ENCODE measurements at regions not wholly inside any gene's neighbourhood (a gene's known extent, or its start where the extent isn't known, plus 50 kb on each side); places are given as distances from the start of the nearest gene placed in this dataset.

DNA sequence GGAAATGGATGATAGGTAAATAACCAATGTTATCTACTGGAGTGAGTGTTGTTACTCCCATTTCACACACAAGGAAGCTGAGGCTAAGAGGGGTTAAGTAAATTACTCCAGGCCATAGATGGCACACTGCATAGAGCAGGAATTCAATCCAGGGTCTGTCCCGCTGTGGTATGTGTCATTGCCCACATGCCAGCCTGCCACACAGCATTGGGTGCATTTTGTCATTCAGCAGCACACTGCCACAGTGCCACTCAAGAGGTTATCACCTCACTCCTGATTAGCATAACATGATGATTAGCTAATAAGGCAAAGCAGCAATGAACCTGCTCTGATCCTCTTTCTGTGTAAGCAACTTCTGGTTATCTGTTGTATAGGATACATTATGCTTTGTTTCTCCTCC lies 157.4 kb upstream of the CTNNB1 start:
- DNase-seq (ENCODE audit: low spot score) = no peak

DNA sequence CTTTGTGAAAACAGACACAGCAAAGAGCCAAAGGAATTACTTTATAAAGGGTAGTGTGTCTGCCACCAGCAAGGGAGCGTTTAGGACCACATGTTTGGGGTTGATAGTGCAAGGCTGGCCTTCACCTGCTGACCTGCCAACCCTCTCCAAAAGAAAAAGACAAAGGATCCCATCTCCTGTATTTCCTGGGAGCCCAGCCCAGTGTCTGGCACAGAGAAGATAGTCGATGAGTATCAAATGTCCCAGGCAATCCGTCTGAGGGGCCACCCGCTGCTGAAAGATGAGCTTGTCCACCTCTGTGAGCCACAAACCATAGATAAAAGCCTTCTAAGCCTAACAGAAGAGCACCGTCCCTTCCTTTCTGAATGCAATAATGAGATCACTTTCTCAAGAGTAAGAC lies 154.8 kb upstream of the CTNNB1 start:
- DNase-seq (ENCODE audit: low spot score) = no peak

DNA sequence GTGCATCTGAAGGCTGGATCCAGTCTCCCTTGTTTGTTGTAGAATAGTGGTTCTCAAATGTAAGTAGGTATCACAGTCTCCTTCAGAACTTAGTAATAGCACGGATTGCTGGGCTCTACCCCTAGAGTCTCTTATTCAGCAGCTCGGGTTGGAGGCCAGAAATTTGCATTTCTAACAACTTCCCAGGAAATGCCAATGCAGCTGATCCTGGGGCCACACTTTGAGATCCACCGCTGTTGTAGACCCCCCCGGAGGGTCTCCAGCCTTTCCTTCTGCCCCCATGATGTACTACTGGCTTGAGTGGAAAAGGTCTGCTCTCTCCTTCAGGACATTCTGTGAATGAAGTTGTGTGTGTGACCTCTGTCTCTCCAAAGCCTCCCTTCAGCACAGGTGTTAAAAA lies 153.8 kb upstream of the CTNNB1 start:
- no peak for DNase-seq (ENCODE audit: low spot score)

DNA sequence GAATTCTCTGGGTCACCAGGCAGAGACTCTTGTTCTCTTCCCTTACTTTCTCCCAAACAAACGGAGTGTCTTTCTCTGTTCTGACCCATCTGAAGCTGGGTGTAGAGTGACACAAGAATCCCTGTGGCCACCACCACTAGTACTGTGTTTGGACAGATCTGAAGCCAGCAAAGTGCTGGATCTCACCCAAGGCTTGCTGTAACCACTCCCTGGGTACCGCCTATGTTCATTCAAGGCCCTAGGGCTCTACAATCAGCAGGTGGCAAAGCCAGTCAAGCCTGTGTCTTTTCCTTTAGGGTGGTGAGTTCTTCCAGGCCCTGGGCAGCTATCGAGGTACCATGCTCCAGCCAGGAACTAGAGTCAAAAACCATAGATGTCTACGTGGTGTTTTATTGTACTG lies 149.2 kb upstream of the CTNNB1 start:
- DNase-seq (ENCODE audit: low spot score) = no peak

DNA sequence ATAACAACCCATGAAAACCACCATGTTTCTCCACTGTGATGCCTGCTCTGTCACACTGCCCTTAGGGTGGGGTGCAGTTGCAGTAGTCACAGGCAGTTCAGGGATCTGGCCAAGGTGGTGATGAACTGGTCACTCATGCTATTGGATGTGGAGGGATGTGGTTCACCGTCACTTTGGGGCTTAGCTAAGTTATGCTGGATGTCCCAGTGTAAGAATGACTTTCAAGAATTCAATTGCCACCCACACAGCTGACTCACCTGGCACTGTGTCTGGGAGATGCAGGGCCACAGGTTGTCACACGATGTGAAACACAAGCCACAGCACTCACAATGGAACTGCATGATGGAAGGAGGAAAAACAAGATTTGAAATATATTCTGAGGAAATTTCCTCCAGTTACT lies 146.1 kb upstream of the CTNNB1 start:
- no peak for DNase-seq (ENCODE audit: low spot score)

DNA sequence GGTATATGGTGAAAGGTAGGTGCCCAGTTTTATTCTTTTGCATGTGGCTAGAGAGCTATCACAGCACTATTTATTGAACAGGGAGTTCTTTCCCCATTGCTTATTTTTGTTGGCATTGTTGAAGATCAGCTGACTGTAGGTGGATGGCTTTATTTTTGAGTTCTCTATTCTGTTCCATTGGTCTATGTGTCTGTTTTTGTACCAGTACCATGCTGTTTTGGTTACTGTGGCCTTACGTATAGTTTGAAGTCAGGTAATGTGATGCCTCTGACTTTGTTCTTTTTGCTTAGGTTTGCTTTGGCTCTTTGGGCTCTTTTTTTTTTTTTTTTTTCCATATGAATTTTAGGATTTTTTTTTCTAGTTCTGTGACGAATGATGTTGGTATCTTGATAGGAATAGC lies 139.2 kb upstream of the CTNNB1 start:
- no peak for DNase-seq (ENCODE audit: low spot score)

DNA sequence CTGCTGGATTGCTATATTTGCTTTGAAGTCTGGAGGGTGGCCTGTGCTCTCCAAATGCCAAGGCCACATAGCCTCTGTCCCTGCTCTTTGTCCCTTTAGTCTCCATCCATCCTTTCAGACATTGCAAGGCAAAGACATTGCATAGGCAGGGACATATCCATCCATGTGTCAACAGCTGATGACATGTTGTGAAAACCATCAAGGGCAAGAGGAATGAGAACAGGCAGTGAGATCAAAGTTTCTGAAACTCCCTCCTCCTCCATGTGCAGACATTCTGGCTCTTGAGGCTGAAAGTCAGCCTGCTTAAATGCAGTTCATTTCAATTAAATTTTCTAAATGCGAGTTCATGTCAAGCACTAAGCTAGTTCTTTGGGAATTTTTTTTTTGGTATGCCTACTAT lies 135.2 kb upstream of the CTNNB1 start:
- no peak for DNase-seq (ENCODE audit: low spot score)

DNA sequence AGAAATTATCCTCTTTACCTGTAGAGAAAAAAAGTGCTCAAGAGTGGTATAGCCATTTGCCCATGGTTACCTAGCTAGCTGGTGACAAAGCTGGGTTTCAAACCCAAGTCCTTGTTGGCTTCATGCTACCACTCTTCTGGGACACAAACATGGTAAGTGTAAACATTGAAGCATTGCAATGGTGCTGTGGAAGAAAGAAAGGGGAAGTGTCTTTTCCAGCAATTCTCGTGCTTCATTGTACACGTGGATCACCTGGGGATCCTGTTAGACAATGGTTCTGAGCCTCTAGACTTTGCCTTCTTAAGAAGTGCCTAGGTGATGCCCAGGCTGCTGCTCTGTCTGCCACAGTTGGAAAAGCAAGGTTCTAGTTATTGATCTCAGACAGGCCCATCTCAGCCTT lies 134.8 kb upstream of the CTNNB1 start:
- DNase-seq (ENCODE audit: low spot score) = no peak

DNA sequence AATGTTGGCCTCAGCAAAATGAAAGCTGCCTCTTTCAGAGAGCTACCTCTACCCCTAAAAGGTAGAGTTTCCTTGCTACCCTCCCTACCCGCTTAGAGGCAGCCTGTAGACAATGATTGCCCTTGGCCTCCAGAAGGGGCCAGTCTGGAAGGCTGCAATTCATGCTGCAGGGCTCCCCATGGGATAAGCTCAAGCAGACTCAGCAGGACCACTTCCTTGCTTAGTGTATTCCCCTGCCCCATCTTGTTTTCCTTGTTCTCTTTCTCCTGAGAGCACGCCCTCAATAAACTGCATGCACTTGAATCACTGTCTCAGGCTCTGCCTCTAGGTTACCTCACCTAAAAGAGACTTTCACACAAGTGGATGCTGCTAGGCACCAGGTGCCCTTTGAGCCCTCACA lies 134.0 kb upstream of the CTNNB1 start:
- DNase-seq (ENCODE audit: low spot score) = no peak

DNA sequence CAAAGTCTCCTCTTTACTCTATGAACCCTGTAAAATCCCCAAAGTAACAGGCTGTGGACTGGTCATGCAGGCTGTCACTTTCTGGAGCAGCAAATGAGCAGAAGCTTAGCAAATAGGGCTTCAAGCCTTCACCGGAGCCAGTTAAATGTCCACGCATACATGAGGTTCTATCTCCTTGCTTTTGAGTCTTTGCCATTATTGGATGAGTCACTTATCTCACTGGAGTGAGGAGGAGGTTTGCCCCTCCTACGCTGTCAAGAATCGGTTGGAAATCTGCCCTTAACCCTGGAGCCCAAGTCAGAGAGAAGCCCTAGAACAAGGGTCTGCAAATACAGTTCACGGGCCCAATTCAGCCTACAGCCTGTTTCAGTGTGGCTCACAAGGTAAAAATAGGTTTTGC lies 126.1 kb upstream of the CTNNB1 start:
- no peak for DNase-seq (ENCODE audit: low spot score)

DNA sequence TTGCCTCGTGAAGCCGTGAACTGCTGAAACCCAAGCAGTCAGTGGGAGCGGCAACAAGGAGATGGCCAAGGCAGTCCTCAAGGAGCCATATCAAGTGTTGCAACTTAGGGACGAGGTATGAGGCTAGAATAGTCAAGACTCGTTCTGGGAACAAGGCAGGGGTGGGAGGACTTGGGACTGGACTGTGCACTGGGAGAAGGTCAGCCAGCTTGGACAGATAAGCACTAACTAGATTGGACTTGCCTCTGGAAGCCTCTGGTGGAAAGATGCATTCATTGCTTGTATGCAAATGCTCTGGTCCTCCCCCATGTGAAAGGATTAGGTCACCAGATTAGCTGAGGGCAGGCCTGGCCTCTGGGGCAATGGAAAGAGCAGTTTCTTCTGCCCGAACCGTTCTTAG lies 123.3 kb upstream of the CTNNB1 start:
- no peak for DNase-seq (ENCODE audit: low spot score)

DNA sequence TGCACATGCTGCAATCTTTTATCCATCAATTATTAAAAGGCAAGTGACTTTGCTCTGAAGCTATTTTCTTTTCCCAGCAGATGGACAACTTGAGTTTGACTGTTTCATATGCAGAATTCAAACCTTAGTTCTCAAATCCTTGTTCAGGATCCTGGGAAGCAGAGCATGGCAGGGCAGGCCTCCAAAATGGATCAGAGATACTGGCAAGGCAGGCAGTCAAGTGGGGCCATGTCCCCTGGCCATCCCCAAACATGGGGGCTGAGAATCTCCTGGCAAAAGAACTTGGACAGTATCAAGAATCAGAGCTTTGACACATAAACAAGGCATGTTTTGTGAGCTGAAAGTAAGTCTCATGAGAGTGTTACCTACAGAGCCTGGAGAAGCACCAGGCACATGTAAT lies 122.9 kb upstream of the CTNNB1 start:
- DNase-seq (ENCODE audit: low spot score) = no peak

DNA sequence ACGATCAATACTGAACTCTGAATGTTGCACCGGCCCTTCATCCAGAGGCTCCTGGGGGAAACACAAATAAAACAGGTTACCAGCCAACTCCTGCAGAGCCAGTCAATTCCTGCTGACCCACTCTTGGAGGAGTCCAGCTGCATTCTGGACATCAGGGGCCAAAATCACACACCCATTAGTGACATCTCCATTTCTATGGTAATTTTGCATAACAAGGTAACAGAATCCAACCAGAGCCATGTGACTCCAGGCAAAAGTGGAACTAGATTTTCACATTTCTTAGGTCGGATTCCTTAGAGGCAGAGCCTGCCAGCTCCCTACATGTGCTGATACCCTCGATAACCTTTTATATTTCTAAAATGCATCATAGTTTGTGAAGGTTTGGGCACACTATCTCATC lies 119.2 kb upstream of the CTNNB1 start:
- DNase-seq (ENCODE audit: low spot score) = no peak

DNA sequence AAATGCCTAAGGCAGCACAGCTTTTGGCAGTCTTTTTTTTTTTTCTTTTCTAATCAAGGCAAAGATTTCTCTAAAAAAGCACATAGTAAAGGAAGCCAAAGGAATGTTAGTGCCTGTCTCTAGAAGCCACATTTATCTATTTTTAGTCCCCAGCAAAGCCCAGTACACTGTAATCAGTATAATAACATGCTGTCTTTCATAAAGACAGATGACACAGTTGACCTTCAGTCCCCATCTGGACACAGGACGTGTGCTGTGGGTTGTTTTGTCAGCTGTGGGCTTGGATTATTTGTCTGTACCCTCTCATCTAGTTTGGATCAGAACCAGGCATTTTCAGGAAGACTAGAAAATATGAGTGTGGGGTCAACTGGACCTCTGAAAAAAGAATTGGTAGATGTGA lies 110.4 kb upstream of the CTNNB1 start:
- DNase-seq (ENCODE audit: low spot score) = no peak

DNA sequence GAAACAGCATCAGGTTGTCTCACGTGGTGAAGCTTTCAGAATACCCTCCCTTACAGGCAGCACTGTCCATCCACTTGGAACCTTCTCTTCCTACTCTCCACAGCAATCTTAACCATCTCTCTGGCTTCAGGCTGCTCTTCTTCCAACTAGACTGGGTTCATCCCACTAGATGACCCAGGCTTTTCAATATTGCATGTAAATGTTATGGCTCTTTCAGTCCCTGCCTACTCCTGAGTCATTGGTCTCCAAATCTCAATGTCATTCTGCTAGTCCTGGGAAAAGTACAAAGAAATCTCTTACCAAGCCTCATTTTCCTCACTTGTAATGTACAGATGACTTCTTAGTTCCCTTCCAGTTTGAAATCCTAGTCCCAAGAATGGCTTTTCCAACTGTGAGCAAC lies 109.7 kb upstream of the CTNNB1 start:
- no peak for DNase-seq (ENCODE audit: low spot score)

DNA sequence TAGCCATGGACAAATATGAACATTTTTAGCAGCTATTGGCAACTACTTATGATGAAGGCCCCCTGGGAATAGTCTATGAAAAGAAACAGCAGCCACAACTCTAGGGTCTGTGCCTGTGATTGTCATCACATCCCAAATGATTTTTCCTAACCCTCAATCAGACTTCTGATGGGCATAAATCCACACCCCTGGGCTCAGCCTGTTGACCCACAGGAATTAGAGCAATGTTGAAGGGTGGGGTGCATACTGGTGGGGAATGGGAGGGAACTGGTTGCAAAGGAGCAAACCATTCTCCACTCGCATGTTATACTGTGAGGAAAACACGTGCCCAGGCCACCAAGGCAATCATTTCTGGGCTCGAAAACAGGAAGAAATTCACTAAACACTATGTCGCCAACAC lies 106.5 kb upstream of the CTNNB1 start:
- DNase-seq (ENCODE audit: low spot score) = no peak

DNA sequence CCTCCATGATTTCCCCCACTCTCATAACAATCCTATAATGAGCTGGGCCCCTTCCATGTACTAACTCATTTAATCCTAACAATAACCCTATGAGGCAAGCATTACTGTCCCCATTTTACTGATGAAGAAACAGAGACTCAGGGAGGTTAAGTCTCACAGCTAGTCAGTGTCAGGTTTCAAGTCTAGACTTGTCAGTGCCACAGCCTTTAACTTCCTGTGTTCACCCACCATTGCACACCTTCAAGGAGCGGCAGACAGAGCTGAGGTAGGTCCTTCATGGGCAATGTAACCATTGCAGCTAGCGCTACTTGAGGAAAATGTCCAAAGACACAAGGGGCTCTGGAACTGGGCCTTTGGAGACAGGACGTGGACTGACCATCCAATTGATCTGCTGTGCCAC lies 105.8 kb upstream of the CTNNB1 start:
- no peak for DNase-seq (ENCODE audit: low spot score)

DNA sequence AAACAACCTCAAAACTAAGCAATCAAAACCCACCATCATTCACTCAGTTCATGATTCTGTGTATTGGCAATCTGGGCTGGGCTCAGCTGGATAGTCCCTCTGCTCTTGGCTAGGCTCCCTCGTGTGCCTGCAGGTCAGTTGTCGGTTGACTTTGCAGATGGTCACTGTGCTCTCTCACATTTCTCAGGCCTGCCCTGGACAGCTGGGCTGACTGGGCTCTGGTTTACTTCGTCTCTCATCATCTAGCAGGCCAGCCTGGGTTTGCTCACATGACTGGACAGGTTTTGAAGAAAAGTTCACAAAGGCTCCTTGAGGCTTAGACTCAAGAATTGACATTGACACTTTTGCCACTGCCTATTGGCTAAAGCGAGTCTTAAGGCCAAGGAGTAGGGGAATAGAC lies 105.0 kb upstream of the CTNNB1 start:
- DNase-seq (ENCODE audit: low spot score) = no peak

DNA sequence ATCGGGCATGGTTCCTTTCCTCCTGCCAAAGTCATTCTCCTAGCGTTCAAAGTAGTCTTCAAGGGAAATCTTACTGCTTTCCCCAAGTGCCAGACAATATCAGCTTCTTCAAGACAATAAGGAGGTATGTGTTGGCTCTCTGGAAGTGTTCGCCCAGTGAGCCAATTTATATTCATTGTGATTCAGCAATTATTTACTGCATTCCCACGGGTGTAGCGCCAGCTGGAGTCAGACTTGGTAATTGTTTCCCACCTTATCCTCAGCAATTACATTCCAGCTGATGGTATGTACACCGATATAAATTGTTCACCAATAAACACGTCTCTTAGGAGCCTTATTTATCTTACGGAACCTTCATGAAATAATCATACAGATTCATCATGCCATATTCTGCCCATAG lies 103.6 kb upstream of the CTNNB1 start:
- DNase-seq (ENCODE audit: low spot score) = no peak

DNA sequence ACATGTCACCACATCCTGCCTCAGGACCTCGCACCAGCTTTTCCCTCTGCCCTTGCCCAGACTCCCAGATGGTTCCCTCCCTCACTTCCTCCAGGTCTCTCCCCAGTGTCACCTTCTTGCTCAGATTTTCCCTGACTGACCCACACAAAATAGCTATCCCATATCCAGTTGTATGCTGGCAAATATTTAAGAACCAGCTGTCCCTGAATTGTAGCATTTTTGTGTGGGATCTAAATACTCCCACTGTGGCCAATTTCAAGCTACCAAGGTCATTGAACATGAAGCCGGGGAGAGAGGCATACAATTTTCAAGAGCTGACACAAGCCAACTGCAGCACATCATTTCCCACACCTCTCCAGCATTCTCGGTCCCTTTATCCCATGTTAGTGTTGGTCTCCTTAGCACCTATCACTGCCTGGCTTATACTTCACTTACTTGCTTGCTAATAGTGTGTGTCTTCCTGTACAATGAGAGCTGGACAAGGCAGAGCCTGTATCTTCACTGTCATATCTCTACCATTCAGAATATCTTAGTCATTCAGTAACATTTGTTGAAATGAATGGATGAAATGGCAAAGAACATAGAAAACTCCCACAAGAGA lies 101.3 kb upstream of the CTNNB1 start:
- DNase-seq (ENCODE audit: low spot score) = no peak

DNA sequence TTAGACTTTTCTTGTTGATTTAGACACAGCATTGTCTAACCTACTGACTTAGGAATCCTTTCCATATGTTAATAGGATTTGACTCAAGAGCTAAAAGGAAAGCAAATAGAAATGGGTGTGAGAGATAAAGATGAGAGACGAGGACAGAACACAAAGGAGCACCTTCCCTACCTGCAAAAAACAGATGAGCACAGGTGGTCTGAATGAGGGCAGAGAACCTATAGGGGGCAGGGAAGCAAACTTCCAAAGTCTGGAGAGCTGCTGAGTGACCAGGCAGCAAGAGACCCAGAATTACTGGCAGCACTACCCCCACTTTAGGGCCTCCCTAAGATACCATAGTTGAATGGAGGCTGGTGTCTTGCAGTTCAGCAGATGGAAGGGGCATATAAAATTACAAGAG lies 98.1 kb upstream of the CTNNB1 start:
- no peak for DNase-seq (ENCODE audit: low spot score)

DNA sequence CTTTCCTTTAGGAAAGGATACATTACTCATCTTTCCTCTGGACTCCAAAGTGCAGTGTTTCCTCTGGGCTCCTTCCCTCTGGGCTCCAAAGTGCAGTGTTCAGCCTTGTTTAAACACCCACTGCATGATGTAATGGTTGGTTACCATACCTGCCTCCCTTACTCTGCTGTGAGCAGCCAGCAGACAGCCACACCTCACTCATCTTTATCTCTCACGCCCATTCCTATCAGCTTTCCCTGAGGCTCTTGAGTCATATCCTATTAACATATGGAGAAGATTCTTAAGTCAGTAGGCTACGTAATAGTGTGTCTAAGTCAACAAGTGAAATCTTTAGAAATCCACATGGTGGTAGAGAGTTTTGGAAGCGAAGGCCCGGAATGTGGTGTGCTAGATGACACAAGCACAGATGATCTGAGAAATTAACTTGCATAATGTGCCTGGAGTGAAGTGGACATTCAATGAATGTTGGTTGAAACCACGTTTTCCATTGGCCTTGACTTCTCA lies 97.2 kb upstream of the CTNNB1 start:
- DNase-seq (ENCODE audit: low spot score) = no peak

DNA sequence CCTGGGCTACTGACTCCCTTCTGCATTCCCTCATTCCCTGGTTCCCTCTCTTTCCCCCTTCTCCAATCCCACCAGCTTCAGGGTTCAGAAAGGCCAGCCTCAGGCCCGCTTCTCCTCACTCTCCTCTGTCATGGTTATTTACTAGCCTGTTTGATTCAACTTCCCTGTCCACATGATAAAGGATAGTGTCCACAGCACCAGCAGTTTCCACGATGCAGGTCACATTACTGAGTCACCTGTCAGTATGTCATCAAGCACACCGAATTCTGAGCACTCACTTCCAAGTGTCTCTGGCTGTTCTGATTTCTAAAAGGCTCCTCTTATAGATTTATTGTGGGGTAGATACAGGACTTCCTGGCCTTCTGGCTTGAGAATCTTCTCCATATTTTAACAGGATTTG lies 96.6 kb upstream of the CTNNB1 start:
- DNase-seq (ENCODE audit: low spot score) = no peak

DNA sequence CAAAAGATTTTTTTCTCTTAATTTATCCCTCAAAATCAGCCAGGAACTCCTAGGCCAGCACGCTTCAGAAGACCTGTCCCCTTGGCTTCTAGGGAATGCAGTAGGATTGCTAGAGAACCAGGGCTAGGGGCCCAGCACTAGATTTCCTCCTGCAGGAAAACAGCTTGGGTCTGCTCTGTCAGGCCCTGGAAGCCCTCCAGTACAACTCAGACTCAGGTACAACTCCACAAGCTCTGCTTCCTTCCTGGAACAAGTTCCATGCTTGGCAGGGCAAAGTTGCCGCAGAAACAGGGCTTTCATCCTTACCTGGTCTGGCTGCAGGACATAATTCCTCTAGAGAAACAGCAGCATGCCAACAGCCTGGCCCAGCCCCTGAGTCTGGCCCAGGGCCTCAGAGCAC lies 96.1 kb upstream of the CTNNB1 start:
- DNase-seq (ENCODE audit: low spot score) = no peak

DNA sequence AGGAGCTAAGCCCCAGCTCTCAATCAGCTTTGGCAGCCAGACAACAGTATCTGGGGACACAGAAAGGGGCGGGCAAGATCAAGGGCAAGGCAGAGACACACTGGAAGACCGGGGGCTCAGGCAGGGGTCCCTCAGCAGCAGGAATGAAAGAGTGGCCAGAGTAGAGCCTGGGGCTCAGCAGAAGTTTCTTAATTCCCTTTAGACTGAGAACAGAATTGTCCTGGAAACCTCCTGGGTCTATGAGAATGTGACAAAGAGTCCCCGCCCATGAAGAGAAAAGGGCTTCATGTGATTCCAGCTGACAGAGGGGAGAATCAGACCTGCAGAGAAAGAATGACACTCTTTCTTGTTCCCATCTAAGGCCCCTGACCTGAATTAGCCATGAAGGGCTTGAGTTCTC lies 95.2 kb upstream of the CTNNB1 start:
- DNase-seq (ENCODE audit: low spot score) = no peak
